ENCODE measurements at regions not wholly inside any gene's neighbourhood (a gene's known extent, or its start where the extent isn't known, plus 50 kb on each side); places are given as distances from the start of the nearest gene placed in this dataset.
A peak's percentile ranks its signal among the peaks of the same experiment; 100 is the strongest.

DNA sequence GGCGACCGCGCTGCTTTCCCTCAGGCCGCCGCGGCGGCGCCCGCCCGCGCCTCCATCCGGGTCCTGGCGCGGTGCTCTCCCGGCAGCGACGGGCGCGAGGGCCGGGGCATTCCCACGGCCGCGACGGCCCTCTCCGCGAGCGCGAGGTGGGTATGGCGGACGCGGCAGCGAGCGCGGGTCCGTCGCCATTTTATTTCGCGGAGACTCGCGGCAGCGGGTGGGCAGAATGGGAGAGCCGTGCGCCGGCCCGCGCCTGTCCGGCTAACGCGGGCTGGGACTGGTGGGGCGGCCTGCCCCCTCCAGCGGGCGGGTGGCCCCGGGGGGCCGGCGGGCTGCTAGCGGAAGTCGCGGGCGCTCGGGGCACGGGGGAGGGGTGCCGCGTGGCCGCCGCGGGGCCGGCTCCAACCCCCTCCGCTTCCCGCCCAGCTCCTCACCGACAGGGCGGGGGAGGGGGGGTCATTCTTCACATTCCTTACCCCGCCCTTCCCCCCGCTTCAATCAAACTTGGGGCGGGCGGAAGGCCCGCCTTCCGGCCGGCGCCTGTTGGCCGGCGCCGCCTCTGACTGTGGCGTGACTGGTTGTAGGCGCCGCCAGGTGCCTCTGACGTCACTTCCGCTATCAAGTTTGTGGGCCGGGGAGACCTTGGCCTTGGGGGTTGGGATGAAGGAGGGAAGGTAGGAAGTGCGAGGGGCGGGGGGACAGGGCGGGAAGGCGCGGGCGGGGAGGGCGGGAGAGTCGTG lies 82.1 kb downstream of the PTPDC1 start (continued):
- TF ChIP-seq, protein P1, sequence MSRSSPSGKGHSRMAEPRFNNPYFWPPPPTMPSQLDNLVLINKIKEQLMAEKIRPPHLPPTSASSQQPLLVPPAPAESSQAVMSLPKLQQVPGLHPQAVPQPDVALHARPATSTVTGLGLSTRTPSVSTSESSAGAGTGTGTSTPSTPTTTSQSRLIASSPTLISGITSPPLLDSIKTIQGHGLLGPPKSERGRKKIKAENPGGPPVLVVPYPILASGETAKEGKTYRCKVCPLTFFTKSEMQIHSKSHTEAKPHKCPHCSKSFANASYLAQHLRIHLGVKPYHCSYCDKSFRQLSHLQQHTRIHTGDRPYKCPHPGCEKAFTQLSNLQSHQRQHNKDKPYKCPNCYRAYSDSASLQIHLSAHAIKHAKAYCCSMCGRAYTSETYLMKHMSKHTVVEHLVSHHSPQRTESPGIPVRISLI (tag by site-specific recombination; IDR thresholded peaks at IDR 0.05), result no peak
- TF ChIP-seq ZNF214 (tag by site-specific recombination; IDR thresholded peaks at IDR 0.05; ENCODE audit: borderline replicate concordance), result no peak
- peak; percentile 54; the same call in 1 of the 2 replicates for TF ChIP-seq ZNF561 (tag by site-specific recombination; IDR thresholded peaks at IDR 0.05; ENCODE audit: borderline replicate concordance)
- TF ChIP-seq IKZF3 (tag by site-specific recombination; IDR thresholded peaks at IDR 0.05), result peak; percentile 76; the same call in 1 of the 2 replicates
- peak; percentile 87 for TF ChIP-seq ZNF629 (tag by site-specific recombination; IDR thresholded peaks at IDR 0.05)
- TF ChIP-seq, protein P2, sequence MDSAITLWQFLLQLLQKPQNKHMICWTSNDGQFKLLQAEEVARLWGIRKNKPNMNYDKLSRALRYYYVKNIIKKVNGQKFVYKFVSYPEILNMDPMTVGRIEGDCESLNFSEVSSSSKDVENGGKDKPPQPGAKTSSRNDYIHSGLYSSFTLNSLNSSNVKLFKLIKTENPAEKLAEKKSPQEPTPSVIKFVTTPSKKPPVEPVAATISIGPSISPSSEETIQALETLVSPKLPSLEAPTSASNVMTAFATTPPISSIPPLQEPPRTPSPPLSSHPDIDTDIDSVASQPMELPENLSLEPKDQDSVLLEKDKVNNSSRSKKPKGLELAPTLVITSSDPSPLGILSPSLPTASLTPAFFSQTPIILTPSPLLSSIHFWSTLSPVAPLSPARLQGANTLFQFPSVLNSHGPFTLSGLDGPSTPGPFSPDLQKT (IDR thresholded peaks at IDR 0.05; ENCODE audit: borderline replicate concordance, low read depth, low read length), result no peak; the same call in 1 of the 2 replicates
- TF ChIP-seq OVOL3 (tag by site-specific recombination; IDR thresholded peaks at IDR 0.05), result no peak
- TF ChIP-seq, protein P3, sequence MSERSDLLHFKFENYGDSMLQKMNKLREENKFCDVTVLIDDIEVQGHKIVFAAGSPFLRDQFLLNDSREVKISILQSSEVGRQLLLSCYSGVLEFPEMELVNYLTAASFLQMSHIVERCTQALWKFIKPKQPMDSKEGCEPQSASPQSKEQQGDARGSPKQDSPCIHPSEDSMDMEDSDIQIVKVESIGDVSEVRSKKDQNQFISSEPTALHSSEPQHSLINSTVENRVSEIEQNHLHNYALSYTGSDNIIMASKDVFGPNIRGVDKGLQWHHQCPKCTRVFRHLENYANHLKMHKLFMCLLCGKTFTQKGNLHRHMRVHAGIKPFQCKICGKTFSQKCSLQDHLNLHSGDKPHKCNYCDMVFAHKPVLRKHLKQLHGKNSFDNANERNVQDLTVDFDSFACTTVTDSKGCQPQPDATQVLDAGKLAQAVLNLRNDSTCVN (tag by site-specific recombination; optimal IDR thresholded peaks at IDR 0.05), result peak; percentile 22
- TF ChIP-seq ZNF248 (tag by site-specific recombination; IDR thresholded peaks at IDR 0.05), result no peak
- no peak for TF ChIP-seq ZNF324 (tag by site-specific recombination; IDR thresholded peaks at IDR 0.05)
- peak; percentile 78 for TF ChIP-seq KLF1 (tag by site-specific recombination; IDR thresholded peaks at IDR 0.05)

DNA sequence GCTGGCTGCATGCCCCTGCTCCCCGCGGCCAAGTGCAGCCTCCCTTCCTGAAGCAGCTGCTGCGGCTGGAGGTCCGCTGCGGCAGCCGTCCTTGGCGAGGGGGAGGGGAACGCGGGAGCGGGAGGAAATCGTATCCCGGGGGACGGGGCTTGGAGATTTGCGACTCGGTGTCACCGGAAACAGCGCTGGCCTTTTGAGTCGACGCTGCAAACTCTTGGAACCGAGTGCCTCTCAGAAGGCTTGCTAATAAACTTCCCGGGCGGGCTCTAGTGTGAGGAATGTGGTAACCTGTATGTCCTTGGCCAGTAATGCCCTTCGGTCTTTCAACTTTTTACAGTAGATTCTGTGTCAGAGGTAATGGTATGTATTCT lies 82.7 kb downstream of the PTPDC1 start:
- Histone ChIP-seq H3K4me1 (ENCODE audit: control insufficient read depth, insufficient read depth, low read length) (peaks cover 2% of the 10 kb centered on the region; the same call in 1 of the 2 replicates), H3K36me3 (ENCODE audit: control insufficient read depth in 2 of 2, insufficient read depth in 1 of 2, low read length in 2 of 2) (peaks cover 0 to 8% of the 10 kb centered on the region in 2 experiments; a peak in 1 of 3 replicates), H3K9me3 (ENCODE audit: control insufficient read depth, insufficient read depth, low read depth, low read length) (no peaks in the 10 kb centered on the region), H3K27ac (ENCODE audit: extremely low read depth, low read depth, low read length) (peak overlapping the region; percentile 83), H3K4me3 (ENCODE audit: low read depth, low read length) (peak overlapping the region; percentile 80)
- POLR2A ChIA-PET, result interaction anchor here (1.1 to 2.4 kb wide), 5 partner anchors 9 to 103 kb away, joined by 3 to 8 read pairs (median 8); no protein-coding TSS in a partner anchor
- CTCF ChIA-PET, result interaction anchor here (1.1 kb wide), 1 partner anchor 46 kb away, joined by 4 read pairs; no protein-coding TSS in a partner anchor
- TF ChIP-seq, protein P4, sequence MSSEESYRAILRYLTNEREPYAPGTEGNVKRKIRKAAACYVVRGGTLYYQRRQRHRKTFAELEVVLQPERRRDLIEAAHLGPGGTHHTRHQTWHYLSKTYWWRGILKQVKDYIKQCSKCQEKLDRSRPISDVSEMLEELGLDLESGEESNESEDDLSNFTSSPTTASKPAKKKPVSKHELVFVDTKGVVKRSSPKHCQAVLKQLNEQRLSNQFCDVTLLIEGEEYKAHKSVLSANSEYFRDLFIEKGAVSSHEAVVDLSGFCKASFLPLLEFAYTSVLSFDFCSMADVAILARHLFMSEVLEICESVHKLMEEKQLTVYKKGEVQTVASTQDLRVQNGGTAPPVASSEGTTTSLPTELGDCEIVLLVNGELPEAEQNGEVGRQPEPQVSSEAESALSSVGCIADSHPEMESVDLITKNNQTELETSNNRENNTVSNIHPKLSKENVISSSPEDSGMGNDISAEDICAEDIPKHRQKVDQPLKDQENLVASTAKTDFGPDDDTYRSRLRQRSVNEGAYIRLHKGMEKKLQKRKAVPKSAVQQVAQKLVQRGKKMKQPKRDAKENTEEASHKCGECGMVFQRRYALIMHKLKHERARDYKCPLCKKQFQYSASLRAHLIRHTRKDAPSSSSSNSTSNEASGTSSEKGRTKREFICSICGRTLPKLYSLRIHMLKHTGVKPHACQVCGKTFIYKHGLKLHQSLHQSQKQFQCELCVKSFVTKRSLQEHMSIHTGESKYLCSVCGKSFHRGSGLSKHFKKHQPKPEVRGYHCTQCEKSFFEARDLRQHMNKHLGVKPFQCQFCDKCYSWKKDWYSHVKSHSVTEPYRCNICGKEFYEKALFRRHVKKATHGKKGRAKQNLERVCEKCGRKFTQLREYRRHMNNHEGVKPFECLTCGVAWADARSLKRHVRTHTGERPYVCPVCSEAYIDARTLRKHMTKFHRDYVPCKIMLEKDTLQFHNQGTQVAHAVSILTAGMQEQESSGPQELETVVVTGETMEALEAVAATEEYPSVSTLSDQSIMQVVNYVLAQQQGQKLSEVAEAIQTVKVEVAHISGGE (tag by site-specific recombination; conservative IDR thresholded peaks at IDR 0.05; ENCODE audit: low read depth), result peak; percentile 75
- TF ChIP-seq SCRT2 (tag by site-specific recombination; IDR thresholded peaks at IDR 0.05), result no peak
- no peak for TF ChIP-seq ZNF510 (tag by site-specific recombination; IDR thresholded peaks at IDR 0.05; ENCODE audit: insufficient replicate concordance)
- no peak for TF ChIP-seq ZNF623 (tag by site-specific recombination; IDR thresholded peaks at IDR 0.05)
- no peak for TF ChIP-seq OSR2 (tag by site-specific recombination; IDR thresholded peaks at IDR 0.05)
- peak; percentile 63 for TF ChIP-seq SP2 (tag by site-specific recombination; IDR thresholded peaks at IDR 0.05)
- TF ChIP-seq TRIM28 (IDR thresholded peaks at IDR 0.05; ENCODE audit: borderline replicate concordance, low read length), result no peak
- TF ChIP-seq, protein P5, sequence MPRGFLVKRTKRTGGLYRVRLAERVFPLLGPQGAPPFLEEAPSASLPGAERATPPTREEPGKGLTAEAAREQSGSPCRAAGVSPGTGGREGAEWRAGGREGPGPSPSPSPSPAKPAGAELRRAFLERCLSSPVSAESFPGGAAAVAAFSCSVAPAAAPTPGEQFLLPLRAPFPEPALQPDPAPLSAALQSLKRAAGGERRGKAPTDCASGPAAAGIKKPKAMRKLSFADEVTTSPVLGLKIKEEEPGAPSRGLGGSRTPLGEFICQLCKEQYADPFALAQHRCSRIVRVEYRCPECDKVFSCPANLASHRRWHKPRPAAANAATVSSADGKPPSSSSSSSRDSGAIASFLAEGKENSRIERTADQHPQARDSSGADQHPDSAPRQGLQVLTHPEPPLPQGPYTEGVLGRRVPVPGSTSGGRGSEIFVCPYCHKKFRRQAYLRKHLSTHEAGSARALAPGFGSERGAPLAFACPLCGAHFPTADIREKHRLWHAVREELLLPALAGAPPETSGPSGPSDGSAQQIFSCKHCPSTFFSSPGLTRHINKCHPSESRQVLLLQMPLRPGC (tag by site-specific recombination; IDR thresholded peaks at IDR 0.05), result no peak
- no peak for TF ChIP-seq ZSCAN16 (tag by site-specific recombination; IDR thresholded peaks at IDR 0.05)
- TF ChIP-seq ZNF350 (tag by site-specific recombination; IDR thresholded peaks at IDR 0.05), result no peak
- no peak for TF ChIP-seq YY2 (tag by site-specific recombination; IDR thresholded peaks at IDR 0.05)
- TF ChIP-seq, protein P6, sequence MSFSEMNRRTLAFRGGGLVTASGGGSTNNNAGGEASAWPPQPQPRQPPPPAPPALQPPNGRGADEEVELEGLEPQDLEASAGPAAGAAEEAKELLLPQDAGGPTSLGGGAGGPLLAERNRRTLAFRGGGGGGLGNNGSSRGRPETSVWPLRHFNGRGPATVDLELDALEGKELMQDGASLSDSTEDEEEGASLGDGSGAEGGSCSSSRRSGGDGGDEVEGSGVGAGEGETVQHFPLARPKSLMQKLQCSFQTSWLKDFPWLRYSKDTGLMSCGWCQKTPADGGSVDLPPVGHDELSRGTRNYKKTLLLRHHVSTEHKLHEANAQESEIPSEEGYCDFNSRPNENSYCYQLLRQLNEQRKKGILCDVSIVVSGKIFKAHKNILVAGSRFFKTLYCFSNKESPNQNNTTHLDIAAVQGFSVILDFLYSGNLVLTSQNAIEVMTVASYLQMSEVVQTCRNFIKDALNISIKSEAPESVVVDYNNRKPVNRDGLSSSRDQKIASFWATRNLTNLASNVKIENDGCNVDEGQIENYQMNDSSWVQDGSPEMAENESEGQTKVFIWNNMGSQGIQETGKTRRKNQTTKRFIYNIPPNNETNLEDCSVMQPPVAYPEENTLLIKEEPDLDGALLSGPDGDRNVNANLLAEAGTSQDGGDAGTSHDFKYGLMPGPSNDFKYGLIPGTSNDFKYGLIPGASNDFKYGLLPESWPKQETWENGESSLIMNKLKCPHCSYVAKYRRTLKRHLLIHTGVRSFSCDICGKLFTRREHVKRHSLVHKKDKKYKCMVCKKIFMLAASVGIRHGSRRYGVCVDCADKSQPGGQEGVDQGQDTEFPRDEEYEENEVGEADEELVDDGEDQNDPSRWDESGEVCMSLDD (tag by site-specific recombination; IDR thresholded peaks at IDR 0.05), result no peak
- peak; percentile 12; the same call in 1 of the 2 replicates for TF ChIP-seq SP3 (tag by site-specific recombination; IDR thresholded peaks at IDR 0.05)
- no peak for TF ChIP-seq ZNF239 (tag by site-specific recombination; IDR thresholded peaks at IDR 0.05)

Data from HEK293 (cell line).